Activated T-helper 2 cell treated with anti-CD3 and anti-CD28 coated beads, Interferon-gamma antibody, Interleukin-2, Interleukin-4, amounts not matched to agents 10 μg/mL and 5 μg/mL and 100 μg/mL, durations not matched to agents 14 hours and 24 hours and 36 hours (primary cell): ENCODE measurements at regions not wholly inside any gene's neighbourhood (a gene's known extent, or its start where the extent isn't known, plus 50 kb on each side); places are given as distances from the start of the nearest gene placed in this dataset.

ENCODE experiments used
- DNase-seq: peaks from one replicate; pipeline ENCODE4 v3.0.0; 2021; ENCODE audit warnings: low spot score
- H3K27ac Mint-ChIP-seq: one replicate; pipeline ENCODE4 v1.8.0; 2021; ENCODE audit warnings: mixed read lengths
- H3K27me3 Mint-ChIP-seq: one replicate; pipeline ENCODE4 v1.8.0; 2021; ENCODE audit warnings: low read depth, mixed read lengths
- H3K36me3 Mint-ChIP-seq: one replicate; pipeline ENCODE4 v1.8.0; 2021; ENCODE audit warnings: low read depth, mixed read lengths
- H3K4me1 Mint-ChIP-seq: one replicate; pipeline ENCODE4 v1.8.0; 2021; ENCODE audit warnings: low read depth, mixed read lengths
- H3K4me3 Mint-ChIP-seq: one replicate; pipeline ENCODE4 v1.8.0; 2021; ENCODE audit warnings: low read depth, mild to moderate bottlenecking, moderate library complexity, mixed read lengths
- H3K9me3 Mint-ChIP-seq: one replicate; pipeline ENCODE4 v1.8.0; 2021; ENCODE audit warnings: mixed read lengths
- intact Hi-C: fragments of 100-400 bp; cut with micrococcal nuclease; formaldehyde crosslinking; loops from one replicate; pipeline ENCODE4 v1.15.1; 2023

- Mint-ChIP-seq H3K4me1 (peaks cover under 1% of the 10 kb centered on the region), H3K27ac (no peak overlapping the region), H3K9me3 (peaks cover 5% of the 10 kb centered on the region), H3K4me3 (no peak overlapping the region), H3K27me3 (no peaks in the 10 kb centered on the region), H3K36me3 (no peaks in the 10 kb centered on the region)
- intact Hi-C loops, result no loop called here
- no peak for DNase-seq
These were observed 1666.0 kb downstream of the EFNB2 start for GRCh38 chr13:104869501-104869900.

- Mint-ChIP-seq H3K27ac (no peak overlapping the region), H3K9me3 (peaks cover 5% of the 10 kb centered on the region), H3K27me3 (no peaks in the 10 kb centered on the region), H3K36me3 (no peaks in the 10 kb centered on the region), H3K4me3 (no peak overlapping the region), H3K4me1 (no peaks in the 10 kb centered on the region)
- no peak for DNase-seq
- intact Hi-C loops, result no loop called here
These were observed 1666.7 kb downstream of the EFNB2 start for GRCh38 chr13:104868806-104869205.

- Mint-ChIP-seq H3K9me3 (no peaks in the 10 kb centered on the region), H3K27ac (no peak overlapping the region), H3K4me1 (no peaks in the 10 kb centered on the region), H3K36me3 (no peaks in the 10 kb centered on the region), H3K4me3 (no peak overlapping the region), H3K27me3 (no peaks in the 10 kb centered on the region)
- DNase-seq, result no peak
- intact Hi-C loops, result no loop called here
These were observed 1679.9 kb downstream of the EFNB2 start for GRCh38 chr13:104855581-104855980.

GRCh38 chr13:104854698-104855097 is 1680.8 kb downstream of the EFNB2 start:
- no peak overlapping the region for H3K4me3 Mint-ChIP-seq
- DNase-seq, result no peak
- no peaks in the 10 kb centered on the region for H3K9me3 Mint-ChIP-seq
- no peak overlapping the region for H3K27ac Mint-ChIP-seq
- no peaks in the 10 kb centered on the region for H3K36me3 Mint-ChIP-seq
- H3K27me3 Mint-ChIP-seq, result no peaks in the 10 kb centered on the region
- intact Hi-C loops, result no loop called here
- no peaks in the 10 kb centered on the region for H3K4me1 Mint-ChIP-seq

- intact Hi-C loops, result no loop called here
These were observed 1681.5 kb downstream of the EFNB2 start for GRCh38 chr13:104854007-104854406.

GRCh38 chr13:104847922-104848321 is 1687.5 kb downstream of the EFNB2 start:
- no peaks in the 10 kb centered on the region for H3K9me3 Mint-ChIP-seq
- intact Hi-C loops, result no loop called here
- no peak overlapping the region for H3K4me3 Mint-ChIP-seq
- H3K36me3 Mint-ChIP-seq, result no peaks in the 10 kb centered on the region
- no peaks in the 10 kb centered on the region for H3K4me1 Mint-ChIP-seq
- H3K27ac Mint-ChIP-seq, result no peak overlapping the region
- H3K27me3 Mint-ChIP-seq, result no peaks in the 10 kb centered on the region
- DNase-seq, result no peak

More at GRCh38 chr13:104854007-104854406, 1681.5 kb downstream of the EFNB2 start:
- Mint-ChIP-seq H3K27ac (no peak overlapping the region), H3K36me3 (no peaks in the 10 kb centered on the region), H3K27me3 (no peaks in the 10 kb centered on the region), H3K9me3 (no peaks in the 10 kb centered on the region), H3K4me1 (no peaks in the 10 kb centered on the region), H3K4me3 (no peak overlapping the region)
- no peak for DNase-seq

GRCh38 chr13:104843401-104843800 is 1692.1 kb downstream of the EFNB2 start:
- no peak overlapping the region for H3K27ac Mint-ChIP-seq

GRCh38 chr13:104841110-104841509 is 1694.4 kb downstream of the EFNB2 start:
- Mint-ChIP-seq H3K9me3 (no peaks in the 10 kb centered on the region), H3K27me3 (no peaks in the 10 kb centered on the region), H3K4me1 (no peaks in the 10 kb centered on the region), H3K4me3 (no peak overlapping the region), H3K27ac (no peak overlapping the region), H3K36me3 (no peaks in the 10 kb centered on the region)
- DNase-seq, result no peak
- intact Hi-C loops, result no loop called here

More at GRCh38 chr13:104843401-104843800, 1692.1 kb downstream of the EFNB2 start:
- no peaks in the 10 kb centered on the region for H3K27me3 Mint-ChIP-seq
- no peaks in the 10 kb centered on the region for H3K36me3 Mint-ChIP-seq
- H3K4me3 Mint-ChIP-seq, result no peak overlapping the region
- intact Hi-C loops, result no loop called here
- no peaks in the 10 kb centered on the region for H3K4me1 Mint-ChIP-seq
- no peaks in the 10 kb centered on the region for H3K9me3 Mint-ChIP-seq
- no peak for DNase-seq

GRCh38 chr13:104837756-104838155 is 1697.7 kb downstream of the EFNB2 start:
- H3K27ac Mint-ChIP-seq, result no peak overlapping the region
- peaks cover 2% of the 10 kb centered on the region for H3K27me3 Mint-ChIP-seq
- intact Hi-C loops, result no loop called here
- no peaks in the 10 kb centered on the region for H3K4me1 Mint-ChIP-seq
- no peak for DNase-seq
- H3K4me3 Mint-ChIP-seq, result no peak overlapping the region
- H3K36me3 Mint-ChIP-seq, result no peaks in the 10 kb centered on the region
- no peaks in the 10 kb centered on the region for H3K9me3 Mint-ChIP-seq

- Mint-ChIP-seq H3K36me3 (no peaks in the 10 kb centered on the region), H3K27me3 (peaks cover 2% of the 10 kb centered on the region), H3K27ac (no peak overlapping the region), H3K4me1 (no peaks in the 10 kb centered on the region), H3K4me3 (no peak overlapping the region), H3K9me3 (no peaks in the 10 kb centered on the region)
- intact Hi-C loops, result no loop called here
- no peak for DNase-seq
These were observed 1702.2 kb downstream of the EFNB2 start for GRCh38 chr13:104833221-104833620.

- Mint-ChIP-seq H3K9me3 (no peaks in the 10 kb centered on the region), H3K4me3 (no peak overlapping the region), H3K4me1 (no peaks in the 10 kb centered on the region), H3K27ac (no peak overlapping the region), H3K36me3 (no peaks in the 10 kb centered on the region), H3K27me3 (peaks cover 2% of the 10 kb centered on the region)
- intact Hi-C loops, result no loop called here
- no peak for DNase-seq
These were observed 1703.2 kb downstream of the EFNB2 start for GRCh38 chr13:104832231-104832630.

GRCh38 chr13:104831831-104832230 is 1703.6 kb downstream of the EFNB2 start:
- Mint-ChIP-seq H3K27ac (no peak overlapping the region), H3K9me3 (no peaks in the 10 kb centered on the region), H3K36me3 (no peaks in the 10 kb centered on the region), H3K4me3 (no peak overlapping the region), H3K27me3 (peaks cover 2% of the 10 kb centered on the region), H3K4me1 (no peaks in the 10 kb centered on the region)
- intact Hi-C loops, result no loop called here
- DNase-seq, result no peak

- Mint-ChIP-seq H3K36me3 (no peaks in the 10 kb centered on the region), H3K27me3 (no peaks in the 10 kb centered on the region)
These were observed 1711.8 kb downstream of the EFNB2 start for GRCh38 chr13:104823709-104824108.

GRCh38 chr13:104823071-104823470 is 1712.4 kb downstream of the EFNB2 start:
- DNase-seq, result no peak
- no peaks in the 10 kb centered on the region for H3K4me1 Mint-ChIP-seq
- H3K9me3 Mint-ChIP-seq, result no peaks in the 10 kb centered on the region
- intact Hi-C loops, result no loop called here
- H3K4me3 Mint-ChIP-seq, result no peak overlapping the region
- H3K27me3 Mint-ChIP-seq, result no peaks in the 10 kb centered on the region
- no peaks in the 10 kb centered on the region for H3K36me3 Mint-ChIP-seq
- no peak overlapping the region for H3K27ac Mint-ChIP-seq

More at GRCh38 chr13:104823709-104824108, 1711.8 kb downstream of the EFNB2 start:
- Mint-ChIP-seq H3K9me3 (no peaks in the 10 kb centered on the region), H3K4me3 (no peak overlapping the region), H3K4me1 (no peaks in the 10 kb centered on the region), H3K27ac (no peak overlapping the region)
- no peak for DNase-seq
- intact Hi-C loops, result no loop called here
